ENCODE measurements at regions not wholly inside any gene's neighbourhood (a gene's known extent, or its start where the extent isn't known, plus 50 kb on each side); places are given as distances from the start of the nearest gene placed in this dataset.

- TF ChIP-seq ZNF30 (CRISPR knock-in tag; IDR thresholded peaks at IDR 0.05) (no peak), TCF7L2 (IDR thresholded peaks at IDR 0.05; ENCODE audit: low read depth, low read length) (no peak), ZNF263 (CRISPR knock-in tag; IDR thresholded peaks at IDR 0.05) (no peak), SUZ12 (IDR thresholded peaks at IDR 0.05; ENCODE audit: low read depth, low read length) (no peak), ESRRA (CRISPR knock-in tag; IDR thresholded peaks at IDR 0.05; ENCODE audit: low read depth) (no peak), ZNF660 (CRISPR knock-in tag; IDR thresholded peaks at IDR 0.05; ENCODE audit: borderline replicate concordance, low read depth) (no peak)
These were observed 600.3 kb downstream of the OTOL1 start for GRCh38 chr3:162096874-162097273.

Measured in HepG2 (cell line).